Cerebellar cortex (tissue), 1 donor: ENCODE measurements at regions not wholly inside any gene's neighbourhood (a gene's known extent, or its start where the extent isn't known, plus 50 kb on each side); places are given as distances from the start of the nearest gene placed in this dataset.
A peak's percentile ranks its signal among the peaks of the same experiment; 100 is the strongest.

ENCODE experiments used
- DNase-seq: peaks from one replicate; pipeline ENCODE4 v3.0.0-alpha.2; 2015; ENCODE audit warnings: low spot score

GRCh38 chr11:13062115-13062514, 53.0 kb downstream of the RASSF10 start:
- no peak for DNase-seq

- DNase-seq: no peak
These were observed 55.5 kb downstream of the RASSF10 start for GRCh38 chr11:13064593-13064992.

- DNase-seq: no peak
These were observed 56.2 kb downstream of the RASSF10 start for GRCh38 chr11:13065200-13065787.

GRCh38 chr11:13068211-13068610, 59.1 kb downstream of the RASSF10 start:
- DNase-seq: no peak

GRCh38 chr11:13073119-13073981, 64.2 kb downstream of the RASSF10 start:
- no peak for DNase-seq

- DNase-seq: no peak
These were observed 65.8 kb downstream of the RASSF10 start for GRCh38 chr11:13074714-13075464.

- no peak for DNase-seq
These were observed 67.8 kb downstream of the RASSF10 start for GRCh38 chr11:13076961-13077360.

GRCh38 chr11:13080861-13081260, 71.7 kb downstream of the RASSF10 start:
- no peak for DNase-seq

GRCh38 chr11:13082588-13082987, 73.5 kb downstream of the RASSF10 start:
- no peak for DNase-seq

- DNase-seq: no peak
These were observed 81.2 kb downstream of the RASSF10 start for GRCh38 chr11:13090228-13090708.

- no peak for DNase-seq
These were observed 82.3 kb downstream of the RASSF10 start for GRCh38 chr11:13091373-13091772.

- DNase-seq: no peak
These were observed 82.7 kb downstream of the RASSF10 start for GRCh38 chr11:13091804-13092203.

- DNase-seq: no peak
These were observed 86.0 kb downstream of the RASSF10 start for GRCh38 chr11:13094930-13095687.

GRCh38 chr11:13098063-13098462, 88.9 kb downstream of the RASSF10 start:
- DNase-seq: peak; percentile 1

GRCh38 chr11:13098616-13099289, 89.6 kb downstream of the RASSF10 start:
- DNase-seq: no peak

GRCh38 chr11:13101644-13102512, 92.8 kb downstream of the RASSF10 start:
- DNase-seq: no peak

GRCh38 chr11:13102513-13102840, 93.4 kb downstream of the RASSF10 start:
- DNase-seq: no peak

GRCh38 chr11:13102865-13103539, 93.9 kb downstream of the RASSF10 start:
- DNase-seq: no peak

- no peak for DNase-seq
These were observed 94.9 kb downstream of the RASSF10 start for GRCh38 chr11:13103962-13104554.
